Mesodermal cell (in vitro differentiated cells): ENCODE measurements at regions not wholly inside any gene's neighbourhood (a gene's known extent, or its start where the extent isn't known, plus 50 kb on each side); places are given as distances from the start of the nearest gene placed in this dataset.

Experiments used
- H3K27ac ChIP-seq: 2 replicates; pipeline ENCODE4 v1.7.0; 2013; ENCODE audit warnings: mild to moderate bottlenecking, low read depth, low read length, moderate library complexity; ENCODE audit not compliant: severe bottlenecking
- H3K36me3 ChIP-seq: 2 replicates; pipeline ENCODE4 v1.7.1; 2013; ENCODE audit warnings: mild to moderate bottlenecking, low read length, moderate library complexity; ENCODE audit not compliant: control insufficient read depth, insufficient read depth
- H3K4me1 ChIP-seq: one replicate; pipeline ENCODE4 v1.7.1; 2013; ENCODE audit warnings: mild to moderate bottlenecking, low read length; ENCODE audit not compliant: insufficient read depth, control insufficient read depth, poor library complexity, severe bottlenecking
- H3K4me3 ChIP-seq: 2 replicates; pipeline ENCODE4 v1.7.0; 2013; ENCODE audit warnings: low read length, control low read depth, mild to moderate bottlenecking; ENCODE audit not compliant: insufficient read depth, poor library complexity, severe bottlenecking; ENCODE audit errors: extremely low read depth
- H3K9me3 ChIP-seq: 2 replicates; pipeline ENCODE4 v1.7.1; 2013; ENCODE audit warnings: mild to moderate bottlenecking, low read length, moderate library complexity; ENCODE audit not compliant: control insufficient read depth
- WGBS, 2 experiments: methylation state at CpG; one replicate each; pipeline ENCODE4 v1.1.5; 2013; ENCODE audit warnings: missing lambda C conversion rate in 2 of 2; ENCODE audit not compliant: insufficient coverage in 2 of 2; 5-methylcytosine and 5-hydroxymethylcytosine counted together

DNA sequence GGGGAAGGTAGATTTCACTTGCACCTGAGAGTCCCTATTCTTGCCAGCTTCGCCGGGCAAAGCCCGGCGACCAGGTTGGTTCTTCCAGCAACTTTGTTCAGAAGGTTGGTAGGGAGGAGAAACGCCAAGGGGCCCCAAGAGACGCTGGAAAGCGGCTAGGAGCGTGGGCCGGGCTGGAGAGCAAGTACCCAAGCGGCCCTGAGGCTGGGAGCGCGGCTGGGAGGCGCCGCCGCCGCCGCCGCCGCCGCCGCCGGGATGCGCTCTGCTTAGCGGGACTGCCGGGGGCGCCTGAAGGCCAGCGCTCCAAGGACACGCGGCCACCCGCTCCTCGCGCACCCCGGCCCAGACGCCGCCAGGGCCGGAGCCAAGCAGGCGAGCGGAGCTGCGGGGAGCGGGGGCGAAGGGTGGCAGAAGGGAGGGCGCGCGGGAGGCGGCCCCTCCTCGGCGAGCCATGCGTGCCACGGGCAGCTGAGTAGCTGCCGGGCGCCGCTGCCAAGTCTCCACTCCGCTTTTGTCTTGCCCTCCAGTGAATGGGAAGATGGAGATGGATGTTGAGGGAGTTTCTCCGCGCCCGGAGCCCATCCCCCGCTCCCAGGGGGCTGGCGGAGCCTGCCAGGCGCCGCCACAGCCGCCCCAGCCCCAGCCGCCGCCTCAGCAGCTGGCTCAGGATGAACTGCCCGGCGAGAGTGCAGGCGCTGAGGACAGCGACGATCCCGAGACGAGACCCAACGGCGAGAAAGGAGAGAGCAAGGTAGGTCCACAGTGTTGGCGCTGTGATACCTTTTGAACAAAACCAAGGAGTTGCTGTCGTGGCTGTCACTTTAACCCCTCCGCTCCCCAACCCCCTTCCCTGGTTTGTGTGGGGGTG lies 227.4 kb upstream of the AZI2 start:
- no peak overlapping the region for H3K27ac ChIP-seq
- 0% methylated on average over 40 to 41 of the region's 75 CpGs for WGBS, 2 experiments

DNA sequence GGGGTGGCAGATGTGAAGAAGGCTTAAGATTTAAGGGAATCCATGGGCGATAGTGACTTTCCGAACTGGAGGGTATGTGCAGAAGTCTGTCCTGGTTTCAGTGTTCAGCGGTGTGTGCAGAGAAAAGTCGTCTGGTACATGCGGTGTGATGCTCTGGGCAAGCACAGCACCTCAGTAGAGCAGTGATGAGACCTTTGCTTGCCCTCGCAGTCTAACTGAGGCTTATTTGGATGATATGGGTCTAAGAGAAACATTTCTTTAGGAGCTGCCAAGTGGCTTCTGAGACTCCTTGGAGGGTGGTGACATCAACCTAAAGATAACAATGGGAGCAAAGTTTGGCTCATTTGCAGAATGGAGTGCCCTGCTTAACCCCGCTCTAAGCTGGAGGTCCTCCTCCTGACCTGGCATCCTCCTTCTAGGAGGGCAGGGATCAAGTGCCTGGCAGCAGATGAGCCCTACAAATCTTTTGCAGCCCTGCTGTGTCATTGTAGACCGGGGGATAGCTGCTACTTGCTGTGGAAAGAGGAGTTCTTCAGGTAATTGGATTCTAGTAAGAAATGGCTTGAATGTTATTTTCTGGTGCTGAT lies 228.1 kb upstream of the AZI2 start:
- no peaks in the 10 kb centered on the region for H3K36me3 ChIP-seq
- peak overlapping the region; percentile 50 for H3K4me3 ChIP-seq
- WGBS, 2 experiments, result 7 to 11% methylated on average over 7 of the region's 8 CpGs
- H3K9me3 ChIP-seq, result no peaks in the 10 kb centered on the region
- H3K4me1 ChIP-seq, result no peaks in the 10 kb centered on the region
- no peak overlapping the region for H3K27ac ChIP-seq

More for the DNA sequence above, 227.4 kb upstream of the AZI2 start:
- Histone ChIP-seq H3K9me3 (no peaks in the 10 kb centered on the region), H3K4me1 (no peaks in the 10 kb centered on the region), H3K36me3 (no peaks in the 10 kb centered on the region), H3K4me3 (peak overlapping the region; percentile 50)

DNA sequence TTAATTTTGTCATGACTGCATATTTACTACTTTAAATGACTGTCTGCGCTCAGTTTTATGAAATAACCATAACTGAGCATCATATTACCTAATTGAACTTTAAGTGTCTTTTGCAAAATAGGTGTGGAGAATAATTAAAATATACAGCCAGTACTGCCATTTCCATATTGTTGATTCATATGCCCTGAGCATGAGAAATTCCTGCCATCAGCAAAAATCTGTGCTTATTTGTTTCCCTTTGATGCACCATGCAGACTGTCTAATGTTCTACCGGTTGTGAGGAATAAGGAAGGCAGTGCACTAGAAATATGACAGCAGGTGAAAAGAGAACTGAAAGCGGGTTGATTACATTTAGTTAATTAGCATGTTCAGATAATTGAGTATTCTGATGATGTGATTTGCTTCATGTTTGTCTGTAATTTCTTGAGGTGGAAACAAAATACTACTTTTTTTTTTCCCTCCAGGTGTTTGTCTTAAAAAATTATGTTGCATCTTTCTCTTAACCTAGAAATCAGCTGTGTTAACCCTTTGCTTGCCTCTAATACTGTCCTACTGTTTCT lies 229.4 kb upstream of the AZI2 start:
- no peaks in the 10 kb centered on the region for H3K4me1 ChIP-seq
- no peak overlapping the region for H3K27ac ChIP-seq
- no peaks in the 10 kb centered on the region for H3K36me3 ChIP-seq
- WGBS, 2 experiments, result 73 to 92% methylated on average over 2 of the region's 3 CpGs
- H3K9me3 ChIP-seq, result no peaks in the 10 kb centered on the region
- H3K4me3 ChIP-seq, result no peak overlapping the region

DNA sequence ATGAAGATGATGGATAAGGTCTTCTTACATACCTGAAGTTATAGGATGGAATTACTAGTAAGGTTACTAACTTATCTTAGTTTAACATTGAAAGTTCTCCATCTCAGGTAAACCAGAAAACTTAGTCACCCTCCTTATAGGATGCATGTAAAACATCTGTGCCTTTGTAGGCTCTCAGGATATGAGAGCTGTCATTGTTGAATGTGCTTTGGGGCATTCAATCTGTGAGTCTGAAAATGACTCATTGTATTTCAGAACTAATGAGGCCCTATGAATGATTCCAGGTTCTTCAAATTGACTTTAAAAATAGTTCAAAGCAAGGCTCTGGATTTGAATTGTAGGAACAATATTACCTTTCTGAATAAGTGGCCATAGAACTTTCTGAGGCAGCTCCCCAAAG lies 237.7 kb upstream of the AZI2 start:
- no peaks in the 10 kb centered on the region for H3K36me3 ChIP-seq
- no peak overlapping the region for H3K27ac ChIP-seq
- no peak overlapping the region for H3K4me3 ChIP-seq
- H3K4me1 ChIP-seq, result no peaks in the 10 kb centered on the region
- no peaks in the 10 kb centered on the region for H3K9me3 ChIP-seq

DNA sequence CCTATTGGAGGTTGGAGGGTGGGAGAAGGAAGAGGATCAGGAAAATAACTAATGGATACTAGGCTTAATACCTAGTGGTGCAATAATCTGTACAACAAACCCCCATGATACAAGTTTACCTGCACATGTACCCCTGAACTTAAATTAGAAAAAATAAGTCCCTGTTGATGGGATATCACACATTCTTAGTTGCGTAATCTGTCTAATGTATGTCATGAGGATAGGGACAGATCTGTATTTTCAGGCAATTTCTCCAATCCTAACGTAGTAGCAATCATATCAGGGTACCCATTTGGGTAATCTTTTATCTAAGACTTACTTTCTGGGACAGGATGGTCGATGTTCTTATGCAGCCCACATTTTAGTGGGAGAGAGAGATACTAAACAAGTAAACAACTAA lies 239.1 kb upstream of the AZI2 start:
- Histone ChIP-seq H3K4me3 (no peak overlapping the region), H3K36me3 (no peaks in the 10 kb centered on the region), H3K4me1 (no peaks in the 10 kb centered on the region), H3K9me3 (no peaks in the 10 kb centered on the region), H3K27ac (no peak overlapping the region)
- WGBS, 2 experiments, result no CpG with 5 or more reads among the region's 3 CpGs

DNA sequence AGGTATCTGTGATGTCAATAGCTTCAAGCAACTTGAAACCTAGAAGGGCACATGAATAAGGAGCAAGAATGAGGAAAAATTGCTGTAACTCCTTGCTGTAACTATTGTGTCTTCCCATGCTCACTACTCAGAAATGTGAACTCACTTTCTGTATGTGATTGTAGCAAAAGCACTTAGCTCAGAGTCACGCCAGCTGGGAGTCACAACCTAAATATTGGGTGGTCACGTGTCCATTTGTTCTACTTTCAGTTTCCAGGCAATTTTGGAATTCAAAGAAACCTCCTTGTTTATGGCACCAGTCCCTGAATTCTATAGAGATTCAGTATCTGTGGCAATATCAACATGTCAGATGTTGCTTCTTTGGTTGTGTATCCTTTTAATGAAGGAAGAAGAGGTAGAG lies 241.6 kb upstream of the AZI2 start:
- 94 to 100% methylated on average over 1 to 2 of the region's 2 CpGs for WGBS, 2 experiments
- Histone ChIP-seq H3K4me1 (no peaks in the 10 kb centered on the region), H3K9me3 (no peaks in the 10 kb centered on the region), H3K36me3 (no peaks in the 10 kb centered on the region), H3K4me3 (no peak overlapping the region), H3K27ac (no peak overlapping the region)

DNA sequence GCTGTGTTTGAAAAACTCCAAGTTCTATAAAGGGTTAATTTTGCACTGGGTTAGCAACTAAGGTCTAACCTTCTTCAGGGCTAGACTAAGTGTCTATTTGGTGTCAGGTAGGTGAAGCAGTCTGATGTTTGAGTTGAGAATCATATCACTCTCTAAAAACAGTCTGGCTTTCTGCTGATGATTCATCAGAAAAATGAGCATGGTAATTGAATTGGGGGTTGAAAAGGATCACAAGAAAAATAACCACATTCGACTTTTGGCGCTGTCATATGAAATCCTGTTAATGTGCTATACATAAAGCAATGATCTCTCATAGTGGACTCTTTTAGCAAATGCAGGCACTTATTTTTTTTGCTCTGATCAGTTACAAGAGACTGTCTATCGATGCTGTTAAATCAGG lies 242.2 kb upstream of the AZI2 start:
- Histone ChIP-seq H3K4me3 (no peak overlapping the region), H3K27ac (no peak overlapping the region)
- 67% methylated on average over 2 of the region's 3 CpGs for WGBS, 2 experiments

DNA sequence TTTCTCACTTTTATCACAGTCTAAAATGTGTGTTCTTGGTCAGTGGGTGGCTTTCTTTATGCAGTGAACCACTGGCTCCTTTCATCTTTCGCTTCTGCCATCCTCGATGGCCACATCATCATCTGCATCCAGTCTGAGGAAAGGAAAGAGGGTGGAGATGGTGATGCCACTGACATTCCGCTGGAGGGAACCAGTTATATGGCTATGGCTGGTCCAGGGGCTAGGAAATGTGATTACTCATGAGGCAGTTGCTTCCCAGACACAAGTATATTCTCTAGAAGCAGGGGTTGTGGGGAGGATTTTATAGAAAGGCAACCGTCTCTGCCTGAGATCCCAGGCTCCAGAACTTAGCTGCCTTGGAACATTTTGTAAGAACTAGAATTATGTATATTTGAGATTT lies 246.7 kb upstream of the AZI2 start:
- H3K36me3 ChIP-seq, result no peaks in the 10 kb centered on the region
- H3K4me3 ChIP-seq, result no peak overlapping the region
- 80% methylated on average over 2 of the region's 4 CpGs; no CpG with 5 or more reads in 1 of the 2 experiments for WGBS, 2 experiments
- no peak overlapping the region for H3K27ac ChIP-seq
- no peaks in the 10 kb centered on the region for H3K9me3 ChIP-seq
- H3K4me1 ChIP-seq, result no peaks in the 10 kb centered on the region

More for the DNA sequence above, 242.2 kb upstream of the AZI2 start:
- Histone ChIP-seq H3K9me3 (no peaks in the 10 kb centered on the region), H3K36me3 (no peaks in the 10 kb centered on the region), H3K4me1 (no peaks in the 10 kb centered on the region)

DNA sequence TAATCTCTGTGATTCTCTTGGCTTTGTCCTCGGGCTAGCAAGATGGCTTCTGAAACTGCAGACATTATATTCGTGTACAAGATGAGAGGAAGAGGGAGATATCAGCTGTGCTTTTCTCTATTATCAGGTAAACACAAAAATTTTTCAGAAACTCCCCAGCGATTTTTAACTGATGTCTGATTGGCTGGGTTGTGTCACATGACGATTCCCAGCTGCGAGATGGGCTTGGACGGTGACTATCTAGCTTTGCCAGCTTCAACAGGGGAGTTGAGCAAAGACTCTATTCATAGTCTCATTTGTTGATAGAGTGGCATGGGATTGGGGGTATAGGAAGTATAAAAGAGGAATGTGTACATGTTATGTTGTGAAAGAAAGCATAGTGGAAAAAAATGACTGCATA lies 248.8 kb upstream of the AZI2 start:
- Histone ChIP-seq H3K4me3 (no peak overlapping the region), H3K36me3 (no peaks in the 10 kb centered on the region), H3K4me1 (no peaks in the 10 kb centered on the region), H3K27ac (no peak overlapping the region), H3K9me3 (no peaks in the 10 kb centered on the region)
- WGBS, 2 experiments, result 94 to 95% methylated on average over 3 to 5 of the region's 6 CpGs

DNA sequence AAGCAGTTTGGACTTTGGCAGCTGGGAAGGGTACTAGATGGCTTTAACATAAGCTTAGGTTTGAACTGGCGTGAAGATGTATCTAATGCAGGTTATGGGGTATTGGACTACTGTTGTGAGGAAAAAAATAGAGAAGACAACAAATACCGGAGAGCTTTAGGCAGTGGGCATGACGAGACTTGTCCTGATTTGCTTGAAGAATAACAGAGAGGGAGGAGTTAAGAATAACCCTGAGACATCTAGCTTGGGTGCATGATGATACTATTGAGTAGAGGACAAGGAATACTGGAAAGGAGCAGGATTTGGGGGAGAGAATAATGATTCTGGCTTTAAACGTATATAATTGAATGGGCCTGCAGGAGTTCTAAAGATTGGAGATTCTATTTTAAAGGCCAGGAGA lies 249.5 kb upstream of the AZI2 start:
- Histone ChIP-seq H3K27ac (no peak overlapping the region), H3K4me1 (no peaks in the 10 kb centered on the region), H3K9me3 (no peaks in the 10 kb centered on the region), H3K4me3 (no peak overlapping the region), H3K36me3 (no peaks in the 10 kb centered on the region)
- WGBS, 2 experiments, result 90% methylated on average over 4 of the region's 4 CpGs

DNA sequence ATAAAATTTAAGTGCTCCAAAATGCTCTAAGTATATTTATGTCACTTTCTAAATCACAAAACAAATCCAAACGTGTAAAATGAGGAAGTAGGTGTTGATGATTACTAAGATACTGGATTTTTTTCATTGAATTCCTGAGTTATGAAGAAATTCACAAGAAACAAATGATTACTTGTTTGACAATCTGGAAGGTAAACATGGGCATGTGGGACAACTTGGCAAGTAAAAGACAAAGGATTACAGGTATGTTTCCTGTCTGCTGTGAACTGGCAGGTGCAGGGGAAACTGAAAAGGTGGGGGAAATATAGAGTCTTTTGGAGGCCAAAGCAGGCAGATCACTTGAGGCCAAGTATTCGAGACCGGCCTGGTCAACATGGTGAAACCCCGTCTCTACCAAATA lies 252.7 kb upstream of the AZI2 start:
- no peaks in the 10 kb centered on the region for H3K4me1 ChIP-seq
- H3K36me3 ChIP-seq, result no peaks in the 10 kb centered on the region
- H3K4me3 ChIP-seq, result no peak overlapping the region
- no peak overlapping the region for H3K27ac ChIP-seq
- WGBS, 2 experiments, result no CpG with 5 or more reads among the region's 4 CpGs
- no peaks in the 10 kb centered on the region for H3K9me3 ChIP-seq
